Activated T-helper 2 cell treated with anti-CD3 and anti-CD28 coated beads, Interferon-gamma antibody, Interleukin-2, Interleukin-4, amounts not matched to agents 10 μg/mL and 5 μg/mL and 100 μg/mL, durations not matched to agents 14 hours and 24 hours and 36 hours (primary cell): ENCODE measurements at regions not wholly inside any gene's neighbourhood (a gene's known extent, or its start where the extent isn't known, plus 50 kb on each side); places are given as distances from the start of the nearest gene placed in this dataset.
"Not testable (repeated sequence)": the region's sequence is repeated elsewhere in the genome, so short reads cannot be mapped to it uniquely, and the experiment has no call there.

Experiments
- DNase-seq: peaks from one replicate; pipeline ENCODE4 v3.0.0; 2021; ENCODE audit warnings: low spot score
- H3K27ac Mint-ChIP-seq: one replicate; pipeline ENCODE4 v1.8.0; 2021; ENCODE audit warnings: mixed read lengths
- H3K27me3 Mint-ChIP-seq: one replicate; pipeline ENCODE4 v1.8.0; 2021; ENCODE audit warnings: low read depth, mixed read lengths
- H3K36me3 Mint-ChIP-seq: one replicate; pipeline ENCODE4 v1.8.0; 2021; ENCODE audit warnings: low read depth, mixed read lengths
- H3K4me1 Mint-ChIP-seq: one replicate; pipeline ENCODE4 v1.8.0; 2021; ENCODE audit warnings: low read depth, mixed read lengths
- H3K4me3 Mint-ChIP-seq: one replicate; pipeline ENCODE4 v1.8.0; 2021; ENCODE audit warnings: low read depth, mild to moderate bottlenecking, moderate library complexity, mixed read lengths
- H3K9me3 Mint-ChIP-seq: one replicate; pipeline ENCODE4 v1.8.0; 2021; ENCODE audit warnings: mixed read lengths
- intact Hi-C: fragments of 100-400 bp; cut with micrococcal nuclease; formaldehyde crosslinking; loops from one replicate; pipeline ENCODE4 v1.15.1; 2023

- H3K4me3 Mint-ChIP-seq: no peak overlapping the region
- no peak overlapping the region for H3K27ac Mint-ChIP-seq
These were observed 154.3 kb upstream of the PTPN1 start for GRCh38 chr20:50355590-50356524.

GRCh38 chr20:50356525-50356885 lies 153.7 kb upstream of the PTPN1 start:
- H3K4me3 Mint-ChIP-seq: no peak overlapping the region
- no peaks in the 10 kb centered on the region for H3K9me3 Mint-ChIP-seq
- no peak overlapping the region for H3K27ac Mint-ChIP-seq
- no peaks in the 10 kb centered on the region for H3K27me3 Mint-ChIP-seq
- no peaks in the 10 kb centered on the region for H3K36me3 Mint-ChIP-seq
- intact Hi-C loops: no loop called here
- peaks cover 19% of the 10 kb centered on the region for H3K4me1 Mint-ChIP-seq
- no peak for DNase-seq

More at GRCh38 chr20:50355590-50356524, 154.3 kb upstream of the PTPN1 start:
- intact Hi-C loops: no loop called here
- H3K9me3 Mint-ChIP-seq: no peaks in the 10 kb centered on the region
- no peaks in the 10 kb centered on the region for H3K36me3 Mint-ChIP-seq
- peaks cover 21% of the 10 kb centered on the region for H3K4me1 Mint-ChIP-seq
- no peak for DNase-seq
- no peaks in the 10 kb centered on the region for H3K27me3 Mint-ChIP-seq

- H3K36me3 Mint-ChIP-seq: no peaks in the 10 kb centered on the region
- no peak for DNase-seq
- peaks cover 19% of the 10 kb centered on the region for H3K4me1 Mint-ChIP-seq
- no peak overlapping the region for H3K27ac Mint-ChIP-seq
- H3K4me3 Mint-ChIP-seq: no peak overlapping the region
- no peaks in the 10 kb centered on the region for H3K9me3 Mint-ChIP-seq
- intact Hi-C loops: no loop called here
- H3K27me3 Mint-ChIP-seq: no peaks in the 10 kb centered on the region
These were observed 153.0 kb upstream of the PTPN1 start for GRCh38 chr20:50356962-50357782.

- intact Hi-C loops: no loop called here
- Mint-ChIP-seq H3K36me3 (no peaks in the 10 kb centered on the region), H3K4me1 (peaks cover 14% of the 10 kb centered on the region), H3K4me3 (no peak overlapping the region), H3K27ac (no peak overlapping the region), H3K9me3 (no peaks in the 10 kb centered on the region), H3K27me3 (no peaks in the 10 kb centered on the region)
- DNase-seq: no peak
These were observed 152.4 kb upstream of the PTPN1 start for GRCh38 chr20:50357783-50358161.

GRCh38 chr20:50358166-50358565 lies 152.0 kb upstream of the PTPN1 start:
- no peak for DNase-seq
- intact Hi-C loops: no loop called here
- Mint-ChIP-seq H3K4me1 (peaks cover 12% of the 10 kb centered on the region), H3K4me3 (no peak overlapping the region), H3K9me3 (no peaks in the 10 kb centered on the region), H3K36me3 (no peaks in the 10 kb centered on the region), H3K27me3 (no peaks in the 10 kb centered on the region), H3K27ac (no peak overlapping the region)

GRCh38 chr20:50358971-50359370 lies 151.2 kb upstream of the PTPN1 start:
- intact Hi-C loops: no loop called here
- Mint-ChIP-seq H3K4me1 (peaks cover 7% of the 10 kb centered on the region), H3K27me3 (peaks cover 4% of the 10 kb centered on the region), H3K4me3 (no peak overlapping the region), H3K36me3 (no peaks in the 10 kb centered on the region), H3K9me3 (no peaks in the 10 kb centered on the region), H3K27ac (peak overlapping the region; percentile 5)
- no peak for DNase-seq

- no peaks in the 10 kb centered on the region for H3K36me3 Mint-ChIP-seq
- peaks cover 8% of the 10 kb centered on the region for H3K27me3 Mint-ChIP-seq
- intact Hi-C loops: no loop called here
- no peaks in the 10 kb centered on the region for H3K9me3 Mint-ChIP-seq
- no peak overlapping the region for H3K27ac Mint-ChIP-seq
- no peak overlapping the region for H3K4me3 Mint-ChIP-seq
- H3K4me1 Mint-ChIP-seq: peaks cover 7% of the 10 kb centered on the region
- no peak for DNase-seq
These were observed 150.5 kb upstream of the PTPN1 start for GRCh38 chr20:50359607-50360217.

- no peak overlapping the region for H3K27ac Mint-ChIP-seq
- peaks cover 7% of the 10 kb centered on the region for H3K4me1 Mint-ChIP-seq
- no peaks in the 10 kb centered on the region for H3K9me3 Mint-ChIP-seq
- peaks cover 8% of the 10 kb centered on the region for H3K27me3 Mint-ChIP-seq
- H3K36me3 Mint-ChIP-seq: no peaks in the 10 kb centered on the region
- DNase-seq: no peak
- intact Hi-C loops: no loop called here
- no peak overlapping the region for H3K4me3 Mint-ChIP-seq
These were observed 149.9 kb upstream of the PTPN1 start for GRCh38 chr20:50360218-50360672.

GRCh38 chr20:50360921-50361320 lies 149.3 kb upstream of the PTPN1 start:
- H3K4me3 Mint-ChIP-seq: no peak overlapping the region
- peaks cover 7% of the 10 kb centered on the region for H3K4me1 Mint-ChIP-seq
- intact Hi-C loops: no loop called here
- no peak overlapping the region for H3K27ac Mint-ChIP-seq
- H3K27me3 Mint-ChIP-seq: peaks cover 8% of the 10 kb centered on the region
- DNase-seq: no peak
- H3K36me3 Mint-ChIP-seq: no peaks in the 10 kb centered on the region
- H3K9me3 Mint-ChIP-seq: no peaks in the 10 kb centered on the region

GRCh38 chr20:50362177-50362576 lies 148.0 kb upstream of the PTPN1 start:
- intact Hi-C loops: not testable (repeated sequence)

GRCh38 chr20:50363027-50363426 lies 147.2 kb upstream of the PTPN1 start:
- peaks cover 11% of the 10 kb centered on the region for H3K27me3 Mint-ChIP-seq
- H3K9me3 Mint-ChIP-seq: no peaks in the 10 kb centered on the region
- no peaks in the 10 kb centered on the region for H3K36me3 Mint-ChIP-seq
- no peak for DNase-seq
- peaks cover 16% of the 10 kb centered on the region for H3K4me1 Mint-ChIP-seq
- no peak overlapping the region for H3K4me3 Mint-ChIP-seq
- intact Hi-C loops: no loop called here
- no peak overlapping the region for H3K27ac Mint-ChIP-seq

More at GRCh38 chr20:50362177-50362576, 148.0 kb upstream of the PTPN1 start:
- not testable (repeated sequence) for H3K36me3 Mint-ChIP-seq, H3K4me3 Mint-ChIP-seq, H3K9me3 Mint-ChIP-seq, H3K27ac Mint-ChIP-seq, DNase-seq
- H3K4me1 Mint-ChIP-seq: peaks cover 14% of the 10 kb centered on the region
- H3K27me3 Mint-ChIP-seq: peaks cover 11% of the 10 kb centered on the region

- peaks cover 18% of the 10 kb centered on the region for H3K4me1 Mint-ChIP-seq
- no peaks in the 10 kb centered on the region for H3K9me3 Mint-ChIP-seq
- peaks cover 14% of the 10 kb centered on the region for H3K27me3 Mint-ChIP-seq
- DNase-seq: no peak
- H3K4me3 Mint-ChIP-seq: no peak overlapping the region
- intact Hi-C loops: no loop called here
- H3K27ac Mint-ChIP-seq: no peak overlapping the region
- H3K36me3 Mint-ChIP-seq: no peaks in the 10 kb centered on the region
These were observed 146.7 kb upstream of the PTPN1 start for GRCh38 chr20:50363479-50363878.
